ENCODE measurements at regions not wholly inside any gene's neighbourhood (a gene's known extent, or its start where the extent isn't known, plus 50 kb on each side); places are given as distances from the start of the nearest gene placed in this dataset.

- H3K14ac ChIP-seq (replicated peaks; ENCODE audit: low read depth, low read length): no peak overlapping the region
- no peak overlapping the region for H2AK9ac ChIP-seq (replicated peaks; ENCODE audit: low read depth, low read length, poor library complexity)
- no peak overlapping the region for H2BK5ac ChIP-seq (ENCODE audit: low read depth, low read length, poor library complexity, severe bottlenecking)
- no TSS peak for BruUV-seq (replicated peaks)
- no peaks in the 10 kb centered on the region for H3K36me3 ChIP-seq (ENCODE audit: control insufficient read depth, insufficient read depth, low read length)
- ATAC-seq (ENCODE audit: low read depth): peak; percentile 37
- no peaks in the 10 kb centered on the region for H3K9me1 ChIP-seq (ENCODE audit: insufficient read depth, low read length)
- CTCF ChIA-PET: no interaction called here
- peak overlapping the region; percentile 8 for H2AFZ ChIP-seq (replicated peaks; ENCODE audit: low read length, poor library complexity)
- WGBS, 2 experiments (ENCODE audit: extremely low coverage in 2 of 2, insufficient read length in 1 of 2): 78% methylated on average over 10 of the region's 14 CpGs; no CpG with 5 or more reads in 1 of the 2 experiments
- POLR2A ChIA-PET (ENCODE audit: unreplicated experiment): no interaction called here
- H4K91ac ChIP-seq (ENCODE audit: insufficient read depth, low read depth, low read length): no peak overlapping the region
- H2BK15ac ChIP-seq (ENCODE audit: low read depth, low read length): no peak overlapping the region
- H4K20me1 ChIP-seq (ENCODE audit: insufficient read depth, low read length): no peaks in the 10 kb centered on the region; the same call in 1 of the 2 replicates
- no peak overlapping the region for H2BK20ac ChIP-seq (ENCODE audit: low read depth, low read length)
- no peak overlapping the region for H3K56ac ChIP-seq (ENCODE audit: extremely low read depth, insufficient read depth, low read length)
- no peak overlapping the region for H2BK120ac ChIP-seq (ENCODE audit: low read depth, low read length)
- peak; percentile 10 for DNase-seq
- no peak overlapping the region for H4K5ac ChIP-seq (ENCODE audit: low read depth, low read length)
- H3K27me3 ChIP-seq (ENCODE audit: control insufficient read depth, insufficient read depth, low read length): no peaks in the 10 kb centered on the region
- no peaks in the 10 kb centered on the region for H3K4me1 ChIP-seq (ENCODE audit: control insufficient read depth, insufficient read depth, low read length)
- intact Hi-C loops (cut with micrococcal nuclease) (no loop called here), in situ Hi-C loops (cut with MboI; ENCODE audit: low sequenced_read_pairs) (no loop called here), dilution Hi-C loops (cut with HindIII; ENCODE audit: low sequenced_read_pairs, unreplicated experiment) (no loop called here)
- no peak overlapping the region for H3K18ac ChIP-seq (ENCODE audit: low read depth, low read length)
- H3K79me1 ChIP-seq (ENCODE audit: low read depth in 1 of 2, low read length in 2 of 2): no peaks in the 10 kb centered on the region
- H3K9me3 ChIP-seq (ENCODE audit: control insufficient read depth, insufficient read depth, low read length): no peaks in the 10 kb centered on the region
- H4K8ac ChIP-seq (ENCODE audit: low read depth in 2 of 2, low read length in 2 of 2): no peak overlapping the region
- H3K4ac ChIP-seq (ENCODE audit: low read depth, low read length): no peak overlapping the region
- no peak overlapping the region for H3K27ac ChIP-seq (ENCODE audit: insufficient read depth, low read length)
- H3K23ac ChIP-seq (ENCODE audit: low read depth, low read length): no peak overlapping the region; the same call in 1 of the 2 replicates
- no peak overlapping the region for H3K4me3 ChIP-seq (ENCODE audit: insufficient read depth, low read depth, low read length)
- H3K9ac ChIP-seq (ENCODE audit: low read depth, low read length): no peak overlapping the region
- H2AK5ac ChIP-seq (ENCODE audit: low read depth, low read length): no peak overlapping the region
- H3K4me2 ChIP-seq (ENCODE audit: low read depth, low read length): no peak overlapping the region
- no peak for TF ChIP-seq MAFK (IDR thresholded peaks at IDR 0.05; ENCODE audit: low read depth, low read length)
- TF ChIP-seq POLR2A (IDR thresholded peaks at IDR 0.05; ENCODE audit: low read depth, low read length): no peak
- no peak for TF ChIP-seq RAD21 (IDR thresholded peaks at IDR 0.05; ENCODE audit: low read length)
- TF ChIP-seq ELK1 (IDR thresholded peaks at IDR 0.05; ENCODE audit: borderline replicate concordance, low read depth, low read length): no peak
- TF ChIP-seq RFX5 (IDR thresholded peaks at IDR 0.05; ENCODE audit: low read depth, low read length): no peak
- TF ChIP-seq BHLHE40 (IDR thresholded peaks at IDR 0.05; ENCODE audit: low read depth, low read length): no peak
- TF ChIP-seq RCOR1 (IDR thresholded peaks at IDR 0.05; ENCODE audit: insufficient replicate concordance, low read length): no peak
- TF ChIP-seq MXI1 (IDR thresholded peaks at IDR 0.05; ENCODE audit: borderline replicate concordance, low read depth, low read length): no peak
- no peak for TF ChIP-seq CHD1 (IDR thresholded peaks at IDR 0.05; ENCODE audit: low read depth, low read length)
- TF ChIP-seq NFE2L2 (IDR thresholded peaks at IDR 0.05; ENCODE audit: low read depth, low read length): no peak
- TF ChIP-seq SMC3 (IDR thresholded peaks at IDR 0.05; ENCODE audit: low read depth, low read length): no peak
- TF ChIP-seq FOS (IDR thresholded peaks at IDR 0.05; ENCODE audit: low read depth, low read length): no peak
- no peak for TF ChIP-seq CTCF (conservative IDR thresholded peaks at IDR 0.05; ENCODE audit: low read depth, low read length)
- no peak for TF ChIP-seq MAZ (IDR thresholded peaks at IDR 0.05; ENCODE audit: borderline replicate concordance, low read depth, low read length)
- no peak for TF ChIP-seq USF2 (IDR thresholded peaks at IDR 0.05; ENCODE audit: low read depth, low read length)
Measured at GRCh38 chr6:165770397-165771082, 107.5 kb upstream of the PDE10A start.
